ENCODE measurements at regions not wholly inside any gene's neighbourhood (a gene's known extent, or its start where the extent isn't known, plus 50 kb on each side); places are given as distances from the start of the nearest gene placed in this dataset.

DNA sequence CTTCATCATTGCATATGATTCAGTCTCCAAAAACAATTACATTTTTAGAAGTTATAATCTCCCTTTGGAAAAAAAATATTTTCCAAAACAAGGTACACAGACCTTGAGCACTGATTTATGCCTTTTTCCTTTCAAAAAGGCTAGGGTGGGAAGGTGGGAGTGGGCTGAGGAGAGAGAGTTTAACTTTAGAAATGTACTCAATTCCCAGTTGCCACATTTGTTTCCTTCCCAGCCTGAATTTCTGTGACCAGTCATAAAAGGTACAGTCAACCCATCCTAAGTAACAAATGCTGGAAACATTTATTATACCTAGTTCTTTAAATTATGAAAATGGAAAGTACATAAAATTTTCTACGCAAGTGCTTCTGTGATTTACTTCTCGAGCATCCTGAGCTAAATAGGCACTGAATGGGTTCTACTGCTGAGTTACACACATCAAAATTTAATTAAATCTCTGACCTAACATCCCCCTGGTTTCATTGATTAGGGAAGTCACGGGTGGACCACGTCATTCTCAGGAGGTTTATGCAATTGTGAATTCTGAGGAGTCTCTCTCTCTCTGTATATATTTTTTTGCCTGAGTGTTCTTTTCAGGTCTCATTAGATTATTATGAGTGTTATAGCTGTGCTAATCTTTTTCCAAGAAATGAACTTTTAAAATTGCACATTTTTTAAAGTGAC lies 371.8 kb downstream of the BTG1 start:
- no peak for FAIRE-seq
- Histone ChIP-seq H3K36me3 (ENCODE audit: control insufficient read depth, insufficient read depth, low read length) (no peaks in the 10 kb centered on the region), H3K27me3 (ENCODE audit: control insufficient read depth, insufficient read depth, low read length) (no peaks in the 10 kb centered on the region), H3K4me3 (ENCODE audit: low read depth, low read length) (no peak overlapping the region)
- no peak for DNase-seq (ENCODE audit: low read depth)
- TF ChIP-seq, protein P1, sequence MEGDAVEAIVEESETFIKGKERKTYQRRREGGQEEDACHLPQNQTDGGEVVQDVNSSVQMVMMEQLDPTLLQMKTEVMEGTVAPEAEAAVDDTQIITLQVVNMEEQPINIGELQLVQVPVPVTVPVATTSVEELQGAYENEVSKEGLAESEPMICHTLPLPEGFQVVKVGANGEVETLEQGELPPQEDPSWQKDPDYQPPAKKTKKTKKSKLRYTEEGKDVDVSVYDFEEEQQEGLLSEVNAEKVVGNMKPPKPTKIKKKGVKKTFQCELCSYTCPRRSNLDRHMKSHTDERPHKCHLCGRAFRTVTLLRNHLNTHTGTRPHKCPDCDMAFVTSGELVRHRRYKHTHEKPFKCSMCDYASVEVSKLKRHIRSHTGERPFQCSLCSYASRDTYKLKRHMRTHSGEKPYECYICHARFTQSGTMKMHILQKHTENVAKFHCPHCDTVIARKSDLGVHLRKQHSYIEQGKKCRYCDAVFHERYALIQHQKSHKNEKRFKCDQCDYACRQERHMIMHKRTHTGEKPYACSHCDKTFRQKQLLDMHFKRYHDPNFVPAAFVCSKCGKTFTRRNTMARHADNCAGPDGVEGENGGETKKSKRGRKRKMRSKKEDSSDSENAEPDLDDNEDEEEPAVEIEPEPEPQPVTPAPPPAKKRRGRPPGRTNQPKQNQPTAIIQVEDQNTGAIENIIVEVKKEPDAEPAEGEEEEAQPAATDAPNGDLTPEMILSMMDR (IDR thresholded peaks at IDR 0.05; ENCODE audit: insufficient read depth, low read length, severe bottlenecking), result no peak

DNA sequence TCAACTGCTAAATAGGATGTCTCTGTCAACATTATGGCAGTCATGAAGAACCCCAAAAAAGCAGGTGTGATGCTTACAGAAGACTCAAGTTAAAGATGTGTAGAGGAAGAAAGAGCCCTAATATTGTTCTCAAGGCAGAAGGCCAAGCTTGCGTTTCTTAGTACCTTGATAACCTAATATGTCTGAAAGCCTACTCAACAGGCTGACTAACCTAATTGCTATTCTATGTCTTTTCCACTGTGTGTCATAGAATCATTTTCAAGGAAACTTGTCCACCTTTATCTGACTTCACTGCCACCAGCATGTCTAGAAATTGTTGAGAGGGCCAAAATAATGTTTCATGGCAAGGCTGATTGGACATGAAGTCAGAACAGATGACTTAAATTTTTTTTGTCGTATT lies 373.2 kb downstream of the BTG1 start:
- Histone ChIP-seq H3K27me3 (ENCODE audit: control insufficient read depth, insufficient read depth, low read length) (no peaks in the 10 kb centered on the region), H3K36me3 (ENCODE audit: control insufficient read depth, insufficient read depth, low read length) (no peaks in the 10 kb centered on the region), H3K4me3 (ENCODE audit: low read depth, low read length) (no peak overlapping the region)
- DNase-seq (ENCODE audit: low read depth) (peak; percentile 56), FAIRE-seq (no peak)
- TF ChIP-seq, protein P1 (IDR thresholded peaks at IDR 0.05; ENCODE audit: insufficient read depth, low read length, severe bottlenecking), result no peak

DNA sequence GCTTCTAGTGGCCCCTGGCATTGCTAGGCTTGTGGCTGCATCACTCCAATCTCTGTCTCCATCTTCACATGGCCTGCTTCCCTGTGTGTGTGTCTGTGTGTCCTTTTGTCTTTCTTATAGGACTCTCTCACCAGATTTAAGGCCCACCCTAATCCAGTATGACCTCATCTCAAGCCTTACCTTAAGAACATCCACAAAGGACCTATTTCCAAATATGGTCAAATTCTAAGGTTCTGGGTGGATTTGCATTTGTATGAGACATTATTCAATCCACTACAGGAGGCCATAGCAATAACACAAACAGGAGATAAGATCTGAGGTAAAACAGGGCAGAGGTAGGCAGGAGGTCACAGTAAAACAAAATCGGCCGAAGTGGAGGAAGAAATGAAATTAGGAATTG lies 375.9 kb downstream of the BTG1 start:
- no peaks in the 10 kb centered on the region for H3K36me3 ChIP-seq (ENCODE audit: control insufficient read depth, insufficient read depth, low read length)
- TF ChIP-seq, protein P1 (IDR thresholded peaks at IDR 0.05; ENCODE audit: insufficient read depth, low read length, severe bottlenecking), result no peak
- no peaks in the 10 kb centered on the region for H3K27me3 ChIP-seq (ENCODE audit: control insufficient read depth, insufficient read depth, low read length)
- DNase-seq (ENCODE audit: low read depth) (no peak), FAIRE-seq (no peak)
- H3K4me3 ChIP-seq (ENCODE audit: low read depth, low read length), result no peak overlapping the region

DNA sequence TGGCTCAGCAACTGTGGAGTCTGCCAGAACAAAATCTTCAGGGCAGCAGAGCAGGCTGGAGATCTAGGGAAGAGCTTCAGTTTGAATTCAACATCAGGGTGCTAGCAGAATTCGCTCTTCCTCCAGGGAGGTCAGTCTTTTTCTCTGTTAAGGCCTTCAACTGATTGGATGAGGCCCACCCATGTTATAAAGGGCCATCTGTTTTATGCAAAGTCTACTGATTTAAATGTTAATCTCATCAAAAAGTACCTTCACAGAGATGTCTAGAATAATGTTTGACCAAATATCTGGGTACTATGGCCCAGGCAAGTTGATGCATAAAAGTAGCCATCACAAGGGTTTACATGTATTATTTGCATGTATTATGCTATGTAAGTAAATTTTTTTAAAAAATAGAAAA lies 378.4 kb downstream of the BTG1 start:
- FAIRE-seq, result no peak
- TF ChIP-seq, protein P1 (IDR thresholded peaks at IDR 0.05; ENCODE audit: insufficient read depth, low read length, severe bottlenecking), result no peak
- DNase-seq (ENCODE audit: low read depth), result no peak
- no peaks in the 10 kb centered on the region for H3K27me3 ChIP-seq (ENCODE audit: control insufficient read depth, insufficient read depth, low read length)
- no peaks in the 10 kb centered on the region for H3K36me3 ChIP-seq (ENCODE audit: control insufficient read depth, insufficient read depth, low read length)
- H3K4me3 ChIP-seq (ENCODE audit: low read depth, low read length), result no peak overlapping the region

DNA sequence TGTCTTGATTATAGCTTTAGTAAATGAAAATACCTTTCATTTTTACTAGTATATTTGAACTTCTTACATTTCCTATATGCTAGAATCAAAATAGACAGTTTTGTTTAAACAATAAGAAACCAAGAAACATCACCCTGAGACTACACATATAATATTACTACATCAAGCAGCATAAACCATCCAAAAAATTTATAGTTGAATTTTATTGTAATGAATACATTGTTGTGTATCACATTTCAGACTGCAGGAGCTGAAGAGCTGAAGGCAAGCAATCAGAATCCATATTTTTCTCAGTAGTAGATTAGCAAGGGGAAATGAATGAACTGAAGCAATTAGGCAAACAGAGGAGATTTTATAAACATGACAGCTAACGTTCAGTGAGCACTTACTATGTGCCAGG lies 379.2 kb downstream of the BTG1 start:
- H3K4me3 ChIP-seq (ENCODE audit: low read depth, low read length), result no peak overlapping the region
- no peak for DNase-seq (ENCODE audit: low read depth)
- TF ChIP-seq, protein P1 (IDR thresholded peaks at IDR 0.05; ENCODE audit: insufficient read depth, low read length, severe bottlenecking), result no peak
- no peaks in the 10 kb centered on the region for H3K27me3 ChIP-seq (ENCODE audit: control insufficient read depth, insufficient read depth, low read length)
- no peak for FAIRE-seq
- no peaks in the 10 kb centered on the region for H3K36me3 ChIP-seq (ENCODE audit: control insufficient read depth, insufficient read depth, low read length)

All from bronchial epithelial cell (primary cell).